Ishikawa (cell line): ENCODE measurements at regions not wholly inside any gene's neighbourhood (a gene's known extent, or its start where the extent isn't known, plus 50 kb on each side); places are given as distances from the start of the nearest gene placed in this dataset.

Source experiments
- NFIC ChIP-seq: IDR thresholded peaks from 2 replicates; pipeline ENCODE4 v1.6.1; 2012
- TAF1 ChIP-seq: IDR thresholded peaks from 2 replicates; pipeline ENCODE4 v1.6.1; 2012; ENCODE audit warnings: low read depth, mild to moderate bottlenecking
- TCF12 ChIP-seq: IDR thresholded peaks from 2 replicates; pipeline ENCODE4 v1.6.1; 2012; ENCODE audit warnings: low read depth
- YY1 ChIP-seq: IDR thresholded peaks from 2 replicates; pipeline ENCODE4 v1.6.1; 2012; ENCODE audit warnings: low read depth
- TF ChIP-seq, protein P1 (sequence below): IDR thresholded peaks from 2 replicates; pipeline ENCODE4 v1.6.1; 2012; ENCODE audit warnings: low read depth, mild to moderate bottlenecking

DNA sequence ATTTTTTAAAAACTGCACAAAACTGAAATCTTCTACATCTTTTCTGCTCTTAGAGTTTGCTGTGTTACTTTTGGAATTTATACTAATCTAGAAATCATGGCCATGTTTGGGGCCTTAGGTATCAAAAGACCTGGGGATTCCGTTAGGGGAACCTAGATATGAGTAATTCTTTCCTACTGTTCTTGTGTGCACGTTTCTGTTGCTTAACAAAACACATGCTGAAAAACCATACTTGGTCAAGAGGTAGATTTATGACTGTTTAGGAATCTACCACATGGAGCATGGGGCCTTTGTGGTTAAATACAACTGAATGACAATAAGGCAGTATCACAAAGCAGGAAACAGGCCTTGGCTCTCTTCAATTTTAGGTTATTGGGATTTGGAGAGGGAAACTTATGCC is 291.9 kb upstream of the USP25 start:
- no peak for TF ChIP-seq YY1
- TF ChIP-seq, protein P1, sequence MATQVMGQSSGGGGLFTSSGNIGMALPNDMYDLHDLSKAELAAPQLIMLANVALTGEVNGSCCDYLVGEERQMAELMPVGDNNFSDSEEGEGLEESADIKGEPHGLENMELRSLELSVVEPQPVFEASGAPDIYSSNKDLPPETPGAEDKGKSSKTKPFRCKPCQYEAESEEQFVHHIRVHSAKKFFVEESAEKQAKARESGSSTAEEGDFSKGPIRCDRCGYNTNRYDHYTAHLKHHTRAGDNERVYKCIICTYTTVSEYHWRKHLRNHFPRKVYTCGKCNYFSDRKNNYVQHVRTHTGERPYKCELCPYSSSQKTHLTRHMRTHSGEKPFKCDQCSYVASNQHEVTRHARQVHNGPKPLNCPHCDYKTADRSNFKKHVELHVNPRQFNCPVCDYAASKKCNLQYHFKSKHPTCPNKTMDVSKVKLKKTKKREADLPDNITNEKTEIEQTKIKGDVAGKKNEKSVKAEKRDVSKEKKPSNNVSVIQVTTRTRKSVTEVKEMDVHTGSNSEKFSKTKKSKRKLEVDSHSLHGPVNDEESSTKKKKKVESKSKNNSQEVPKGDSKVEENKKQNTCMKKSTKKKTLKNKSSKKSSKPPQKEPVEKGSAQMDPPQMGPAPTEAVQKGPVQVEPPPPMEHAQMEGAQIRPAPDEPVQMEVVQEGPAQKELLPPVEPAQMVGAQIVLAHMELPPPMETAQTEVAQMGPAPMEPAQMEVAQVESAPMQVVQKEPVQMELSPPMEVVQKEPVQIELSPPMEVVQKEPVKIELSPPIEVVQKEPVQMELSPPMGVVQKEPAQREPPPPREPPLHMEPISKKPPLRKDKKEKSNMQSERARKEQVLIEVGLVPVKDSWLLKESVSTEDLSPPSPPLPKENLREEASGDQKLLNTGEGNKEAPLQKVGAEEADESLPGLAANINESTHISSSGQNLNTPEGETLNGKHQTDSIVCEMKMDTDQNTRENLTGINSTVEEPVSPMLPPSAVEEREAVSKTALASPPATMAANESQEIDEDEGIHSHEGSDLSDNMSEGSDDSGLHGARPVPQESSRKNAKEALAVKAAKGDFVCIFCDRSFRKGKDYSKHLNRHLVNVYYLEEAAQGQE = no peak
- no peak for TF ChIP-seq NFIC
- no peak for TF ChIP-seq TAF1
- no peak for TF ChIP-seq TCF12
